ENCODE measurements at regions not wholly inside any gene's neighbourhood (a gene's known extent, or its start where the extent isn't known, plus 50 kb on each side); places are given as distances from the start of the nearest gene placed in this dataset.
"Not testable (repeated sequence)": the region's sequence is repeated elsewhere in the genome, so short reads cannot be mapped to it uniquely, and the experiment has no call there.

DNA sequence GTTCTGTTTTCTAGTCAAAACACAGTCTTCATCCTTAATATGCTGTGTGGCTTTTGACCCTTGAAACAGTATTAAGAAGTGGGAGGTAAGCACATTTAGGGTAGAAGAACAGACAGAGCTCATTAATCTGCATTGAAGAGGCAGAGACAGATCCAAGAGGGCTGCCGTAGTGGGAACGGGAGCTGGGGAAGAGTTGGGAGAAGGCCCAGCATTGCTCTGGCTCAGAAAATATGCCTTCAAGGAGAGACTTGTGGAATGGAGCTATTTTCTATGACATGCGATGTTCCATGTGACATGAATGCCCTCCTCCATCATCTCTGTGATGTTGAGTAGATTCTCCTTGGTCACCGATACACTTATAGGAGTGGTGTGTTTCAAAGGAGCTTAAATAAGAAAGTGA, 273.3 kb upstream of the BOD1L1 start:
- no peak for DNase-seq (ENCODE audit: low spot score)

DNA sequence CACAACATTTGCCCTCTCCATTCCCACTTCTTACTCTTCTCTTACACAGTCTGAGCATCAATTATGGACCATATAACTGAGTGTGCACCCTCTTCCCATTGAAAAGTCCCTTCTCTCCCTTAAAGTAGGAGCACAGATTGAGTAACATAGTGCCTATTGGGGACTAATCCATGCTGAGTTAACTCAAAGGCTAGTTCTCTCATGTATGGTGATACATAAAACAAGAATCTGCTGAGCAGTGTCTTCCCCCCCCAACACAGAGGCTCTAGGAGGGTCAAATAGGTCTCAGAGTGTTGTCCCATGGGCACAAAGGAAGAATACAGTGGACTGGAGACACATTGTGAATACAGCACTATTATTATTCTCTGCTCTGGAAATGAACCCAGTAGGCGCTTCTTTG, 274.6 kb upstream of the BOD1L1 start:
- no peak for DNase-seq (ENCODE audit: low spot score)

DNA sequence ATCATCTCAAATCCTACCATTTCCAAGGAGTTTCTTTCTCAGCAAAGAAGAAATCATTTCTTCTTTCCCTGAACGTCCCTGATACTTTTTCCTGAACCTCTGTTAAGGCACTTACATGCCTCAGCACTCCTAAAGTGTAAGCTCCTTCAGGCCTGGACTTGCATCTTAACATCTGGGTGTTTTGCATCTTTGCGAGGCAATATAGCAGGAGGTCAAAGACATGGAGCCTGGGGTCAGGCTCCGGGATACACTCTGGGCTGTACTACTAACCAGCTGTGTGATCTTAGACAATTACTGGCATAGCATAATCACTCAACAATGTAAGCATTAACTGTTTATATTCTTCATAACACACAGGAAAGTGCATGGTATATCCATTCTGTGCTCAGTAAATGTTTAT, 275.5 kb upstream of the BOD1L1 start:
- no peak for DNase-seq (ENCODE audit: low spot score)

DNA sequence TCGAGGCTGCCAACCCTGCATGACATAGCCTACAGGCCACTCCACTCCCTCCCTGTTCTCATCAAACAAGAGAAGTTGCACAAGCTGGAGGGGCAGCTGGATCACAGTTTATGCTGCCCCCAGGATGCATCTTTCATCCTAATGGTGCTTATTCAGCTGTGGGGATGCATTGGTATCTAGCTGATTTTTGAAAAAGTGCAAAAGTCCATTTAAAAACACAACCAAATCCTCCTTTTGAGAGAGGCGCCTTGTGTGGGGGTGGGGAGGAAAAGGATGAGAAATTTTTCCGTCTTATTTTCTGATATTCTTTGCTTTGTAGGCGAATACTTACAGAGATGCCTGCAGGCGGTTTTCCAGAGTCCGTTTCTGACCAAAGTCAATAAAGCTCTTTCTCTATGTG, 276.4 kb upstream of the BOD1L1 start:
- DNase-seq (ENCODE audit: low spot score): no peak

DNA sequence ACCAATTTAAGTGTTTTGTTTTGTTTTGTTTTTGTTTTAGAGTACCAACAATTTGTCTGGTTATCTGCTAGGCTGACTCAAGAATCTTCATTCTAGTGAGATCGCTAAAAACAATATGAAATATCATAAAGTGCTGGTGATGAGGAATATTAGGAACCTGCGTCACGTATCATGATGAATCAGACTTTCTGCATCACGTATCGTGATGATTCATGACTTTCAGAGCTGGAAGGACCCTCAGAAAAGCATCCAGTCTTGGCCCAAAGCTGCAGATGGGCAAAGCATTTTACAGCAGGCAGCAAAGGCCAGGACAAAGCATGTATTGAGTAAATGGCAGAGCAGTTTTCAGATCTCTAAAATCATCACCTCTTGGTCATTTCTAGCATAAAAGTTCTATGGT, 278.0 kb upstream of the BOD1L1 start:
- no peak for DNase-seq (ENCODE audit: low spot score)

DNA sequence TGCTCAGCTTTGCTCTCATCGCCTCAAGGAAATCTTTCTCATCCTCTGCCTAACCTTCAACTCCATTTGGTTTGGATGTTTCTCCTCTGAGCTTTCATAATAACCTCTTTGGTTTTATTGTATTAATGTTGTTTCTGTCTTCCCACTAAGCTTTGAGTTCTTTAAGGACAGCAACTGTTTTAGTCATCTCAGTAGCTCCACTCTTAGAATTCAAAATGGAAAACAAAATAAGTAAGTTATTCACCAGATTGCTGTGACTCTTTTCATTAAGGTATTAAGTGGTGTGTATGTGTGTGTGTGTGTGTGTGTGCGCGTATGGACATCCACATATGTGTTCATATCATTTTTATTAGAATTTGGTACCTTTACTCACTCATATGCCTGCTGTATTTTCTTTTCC, 279.2 kb upstream of the BOD1L1 start:
- no peak for DNase-seq (ENCODE audit: low spot score)

DNA sequence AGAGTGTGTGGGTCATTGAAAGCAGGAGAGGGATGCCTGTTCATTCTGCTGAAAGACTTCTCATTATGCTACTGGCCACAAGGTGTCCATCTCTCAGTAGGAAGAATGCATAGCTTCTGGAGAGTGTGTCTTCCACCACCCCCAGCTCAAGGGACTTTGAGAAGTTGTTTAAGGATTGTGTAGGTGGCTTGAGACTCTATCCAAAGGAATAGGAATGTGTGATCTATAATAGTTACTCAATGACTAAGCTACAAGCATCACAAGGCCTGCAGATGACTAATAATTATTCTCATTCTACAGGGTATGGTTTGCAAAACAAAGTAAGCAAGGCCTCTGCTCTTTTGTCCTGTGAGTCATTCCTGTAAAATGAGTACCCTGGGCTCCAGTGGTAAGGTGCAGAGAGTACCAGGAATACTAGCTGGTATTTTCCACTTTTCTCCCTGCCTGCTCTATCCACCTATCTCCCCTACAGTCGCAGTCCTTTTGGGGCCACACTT, 279.8 kb upstream of the BOD1L1 start:
- DNase-seq (ENCODE audit: low spot score): no peak

DNA sequence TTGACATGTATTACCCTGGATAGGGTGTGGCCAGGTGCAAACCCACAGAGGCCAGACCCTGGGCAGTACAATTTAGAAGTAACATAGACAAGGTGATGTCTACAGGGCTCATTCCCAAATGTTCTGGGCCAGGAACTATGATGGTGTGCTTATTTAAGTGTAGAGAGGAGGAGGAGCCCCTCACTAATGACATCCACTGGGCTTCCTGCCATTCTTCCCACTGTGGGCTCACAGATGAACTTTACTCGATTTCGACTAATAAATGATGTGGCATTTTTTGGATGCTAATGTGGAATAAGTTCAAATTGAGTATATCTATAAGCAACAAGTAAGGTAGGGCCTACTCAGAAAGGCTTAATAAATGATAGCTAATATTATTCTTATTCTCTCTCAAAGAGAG, 280.9 kb upstream of the BOD1L1 start:
- no peak for DNase-seq (ENCODE audit: low spot score)

DNA sequence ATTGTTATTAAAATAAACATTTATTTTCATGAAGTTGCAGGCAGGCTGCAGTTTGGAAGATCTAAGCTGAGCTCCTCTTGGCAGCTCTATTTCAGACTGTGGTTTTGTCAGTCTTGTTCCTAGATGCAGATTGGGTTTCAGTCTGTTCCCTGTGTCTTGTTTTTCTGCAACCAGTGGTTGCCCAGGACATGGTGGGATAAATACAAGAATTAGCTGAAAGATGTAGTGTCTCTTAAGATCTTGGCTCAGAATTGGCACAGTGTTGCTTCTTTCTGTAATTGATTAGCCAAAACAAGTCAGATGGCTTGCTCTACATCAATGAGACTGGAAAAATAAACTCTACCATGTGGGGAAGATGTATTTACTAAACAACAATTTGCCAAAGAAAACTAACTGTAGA, 283.0 kb upstream of the BOD1L1 start:
- no peak for DNase-seq (ENCODE audit: low spot score)

DNA sequence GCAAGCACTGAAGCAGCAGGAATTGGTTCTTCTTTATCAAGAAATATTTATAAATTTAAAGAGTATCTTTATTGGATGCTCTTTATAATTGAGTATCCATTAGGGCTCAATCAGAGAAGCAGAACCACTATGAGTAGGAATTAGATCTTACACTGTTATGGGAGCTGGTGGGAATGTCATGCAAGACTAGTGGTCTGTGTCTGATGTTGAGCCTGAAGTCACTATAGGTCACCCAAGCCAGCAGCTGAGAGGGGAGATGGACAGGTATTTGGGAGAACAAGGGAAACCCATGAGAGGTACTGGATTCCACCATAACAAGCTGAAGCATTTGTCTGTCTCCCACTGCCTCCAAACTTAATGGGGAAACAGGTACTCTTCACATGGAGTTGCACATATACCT, 283.7 kb upstream of the BOD1L1 start:
- no peak for DNase-seq (ENCODE audit: low spot score)

DNA sequence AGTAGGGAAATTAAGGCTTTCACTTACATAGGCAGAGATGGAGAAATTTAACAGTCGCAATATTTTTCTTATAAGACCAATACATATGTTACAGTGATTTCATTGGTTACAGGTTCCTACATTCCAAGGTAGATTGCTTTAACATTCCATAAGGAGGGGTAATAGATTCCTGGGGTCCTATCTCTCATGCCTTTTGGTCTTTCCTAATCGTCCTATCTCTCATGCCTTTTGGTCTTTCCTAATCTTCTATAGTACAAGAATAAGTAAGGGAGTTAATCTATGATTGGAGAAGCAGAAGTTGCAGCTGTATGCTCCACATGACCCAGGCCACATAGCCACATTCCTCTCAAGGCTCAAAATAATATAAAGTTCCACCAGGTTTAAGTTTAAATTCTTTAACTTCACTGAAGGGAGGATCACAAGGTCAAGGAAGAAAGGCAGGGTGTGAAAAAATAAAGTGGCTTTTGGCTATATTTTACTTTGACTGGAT, 285.0 kb upstream of the BOD1L1 start:
- DNase-seq (ENCODE audit: low spot score): no peak

DNA sequence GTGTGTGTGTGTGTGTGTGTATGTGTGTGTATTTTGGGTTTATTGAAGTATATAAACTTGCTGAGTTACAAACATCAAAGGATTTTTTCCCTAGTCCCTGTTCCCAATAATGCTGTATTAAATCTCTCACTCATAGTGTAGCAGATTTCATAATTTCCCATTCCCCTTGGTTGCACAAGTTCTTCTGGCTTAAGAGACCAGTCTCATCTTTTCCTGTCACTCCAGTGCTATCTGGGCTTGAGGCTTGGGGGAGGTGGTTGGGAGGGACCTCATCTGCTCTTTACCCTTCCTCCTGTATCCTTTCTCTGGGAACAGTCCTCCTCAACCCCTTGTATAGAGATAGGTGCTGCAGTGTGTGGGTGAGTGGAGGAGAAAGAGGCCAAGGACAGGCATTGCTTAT, 285.4 kb upstream of the BOD1L1 start:
- DNase-seq (ENCODE audit: low spot score): no peak

DNA sequence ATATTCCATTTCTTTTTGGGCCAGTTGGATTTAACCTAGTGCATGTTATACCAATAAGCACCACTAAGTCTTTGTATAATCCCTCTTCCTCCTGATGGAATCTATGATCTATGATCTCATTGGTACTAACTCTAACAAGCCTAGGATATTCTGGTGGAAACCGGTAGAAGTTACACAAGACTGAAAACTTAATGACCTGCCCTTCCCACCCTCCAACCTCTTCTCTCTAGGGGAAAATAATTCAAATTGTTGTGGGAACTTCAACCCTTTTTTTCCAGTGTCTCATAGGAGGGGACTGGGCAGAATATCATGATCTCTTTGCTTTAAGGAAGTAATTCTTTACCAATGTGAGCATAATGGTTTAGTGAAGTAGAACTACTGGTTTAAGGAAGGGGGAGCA, 289.5 kb upstream of the BOD1L1 start:
- no peak for DNase-seq (ENCODE audit: low spot score)

DNA sequence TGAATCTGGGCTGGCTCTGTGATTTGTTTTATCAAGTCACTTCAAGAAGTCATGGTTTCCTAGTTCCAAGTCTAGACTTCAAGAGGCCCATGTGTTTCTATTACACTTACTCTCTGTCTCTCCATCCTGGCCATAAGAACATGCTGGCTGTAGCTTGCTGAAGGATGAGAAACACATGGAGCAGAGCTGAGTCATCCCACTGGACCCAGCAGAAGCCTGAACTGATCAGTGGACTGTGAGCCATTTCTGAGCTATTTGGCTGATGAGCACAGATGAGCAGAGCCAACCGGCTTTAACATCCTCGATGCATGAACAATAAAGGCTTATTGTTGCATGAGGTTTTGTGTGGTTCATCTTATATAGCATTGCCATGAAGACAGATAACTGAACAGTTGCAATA, 290.6 kb upstream of the BOD1L1 start:
- DNase-seq (ENCODE audit: low spot score): no peak

DNA sequence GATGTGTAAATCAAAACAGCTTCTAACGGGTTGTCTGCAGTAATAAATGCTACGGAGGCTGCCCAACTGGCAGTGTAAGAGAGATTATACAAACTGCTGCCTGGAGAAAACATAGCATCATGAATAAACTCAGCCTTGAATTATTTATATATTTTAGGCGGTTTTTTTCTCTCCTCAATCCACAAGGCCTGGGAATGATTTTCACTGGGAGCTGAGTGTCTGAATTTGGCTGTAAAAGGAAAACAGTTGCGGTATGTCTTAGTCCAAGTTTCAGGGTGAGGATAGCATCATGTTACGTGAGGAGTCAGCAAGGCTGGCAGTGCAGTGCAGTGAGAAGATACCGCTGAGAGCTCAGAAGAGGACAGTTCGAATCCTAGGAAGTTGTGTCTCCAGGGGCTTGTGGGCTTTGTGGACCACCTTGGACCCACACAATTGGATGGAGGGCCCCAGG, 291.5 kb upstream of the BOD1L1 start:
- DNase-seq (ENCODE audit: low spot score): no peak

DNA sequence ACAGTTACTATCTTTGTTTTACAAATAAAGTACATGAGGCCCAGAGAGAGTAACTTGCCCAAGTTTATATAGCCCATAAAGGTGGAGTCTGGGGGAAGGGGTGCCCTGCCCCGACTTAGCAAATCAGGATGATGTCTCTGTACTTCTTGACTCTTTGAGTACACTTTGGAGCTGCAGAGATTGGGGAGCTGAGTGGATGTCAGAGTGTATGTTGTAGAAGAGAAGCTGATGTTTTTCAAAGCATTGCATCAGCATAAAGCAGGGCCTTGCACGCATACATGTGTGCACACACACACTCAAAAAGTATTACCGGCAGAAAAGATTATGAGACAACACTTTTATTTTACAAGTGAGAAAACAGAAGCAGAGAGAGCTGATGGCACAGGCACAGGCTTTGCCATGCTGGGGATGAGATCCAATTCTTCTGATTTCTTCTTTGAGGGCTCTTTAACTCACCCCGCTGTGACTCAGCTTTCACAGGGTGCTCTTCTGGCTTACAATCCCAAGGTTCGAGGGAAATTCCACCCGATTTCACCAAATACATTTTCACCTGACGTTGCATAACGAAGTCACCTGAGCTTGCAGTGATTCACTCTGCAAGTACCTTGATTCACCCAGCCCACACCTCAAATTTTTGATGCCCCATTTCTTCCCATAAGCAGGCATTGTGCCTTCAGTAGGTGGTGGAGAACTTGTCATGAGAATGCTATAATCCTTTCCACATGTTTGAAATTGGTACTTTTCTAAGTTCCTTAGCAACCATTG, 292.8 kb upstream of the BOD1L1 start:
- no peak for DNase-seq (ENCODE audit: low spot score)

DNA sequence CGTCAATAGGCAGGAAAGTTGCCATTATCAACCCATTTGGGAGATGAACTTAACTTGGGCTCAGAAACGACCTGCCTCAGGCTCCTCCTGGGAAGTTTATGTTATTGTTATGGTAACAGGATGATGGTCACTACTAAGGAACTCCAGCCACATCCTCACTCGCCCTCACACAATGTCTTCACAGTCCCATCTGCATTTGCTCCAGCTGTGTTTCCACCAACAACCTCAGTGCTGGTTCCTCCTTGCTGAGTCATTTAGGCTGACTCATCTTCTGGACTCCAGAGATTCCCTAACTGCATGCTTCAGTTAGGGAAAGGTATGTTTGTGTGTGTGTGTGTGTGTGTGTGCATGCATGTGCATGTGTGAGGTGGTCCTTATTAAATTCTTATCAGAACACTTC, 293.4 kb upstream of the BOD1L1 start:
- DNase-seq (ENCODE audit: low spot score): no peak

DNA sequence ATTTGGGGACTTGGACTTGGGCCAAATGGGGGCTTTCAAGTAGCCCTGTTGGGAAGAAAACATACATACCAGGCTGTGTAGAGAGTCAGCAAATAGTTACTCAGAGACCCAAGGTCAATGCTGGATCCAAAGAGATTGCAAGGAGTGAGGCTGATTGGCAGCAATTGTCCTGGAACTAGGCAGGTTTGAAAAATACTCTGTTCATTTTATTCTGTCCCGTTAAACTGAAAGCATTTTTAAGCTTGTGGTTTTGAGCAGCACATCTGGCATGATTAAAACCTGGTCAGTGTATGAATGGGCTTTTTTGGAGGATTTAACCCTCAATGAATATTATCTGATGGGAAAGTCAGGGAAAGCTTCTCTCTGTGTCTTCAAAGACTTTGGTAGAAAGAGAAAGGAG, 294.3 kb upstream of the BOD1L1 start:
- no peak for DNase-seq (ENCODE audit: low spot score)

DNA sequence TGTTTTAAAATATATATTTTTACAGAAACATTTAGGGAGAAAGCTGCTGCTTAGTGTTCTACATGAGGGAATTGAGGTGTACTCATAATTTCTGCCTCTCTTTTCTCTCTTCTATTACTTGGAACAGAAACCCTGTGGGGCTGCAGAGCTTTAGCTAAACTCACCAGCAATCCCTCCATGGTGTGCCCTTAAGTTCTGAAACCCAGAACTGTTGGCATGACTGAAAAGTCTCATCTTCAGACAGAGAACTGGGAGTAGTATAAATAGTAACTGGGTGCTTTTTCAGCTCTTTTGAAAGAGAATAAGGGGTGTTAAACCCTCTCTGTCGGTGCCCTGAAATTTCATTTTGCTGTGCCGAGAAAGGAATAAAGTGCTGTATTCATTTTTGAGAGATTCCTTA, 294.9 kb upstream of the BOD1L1 start:
- no peak for DNase-seq (ENCODE audit: low spot score)

DNA sequence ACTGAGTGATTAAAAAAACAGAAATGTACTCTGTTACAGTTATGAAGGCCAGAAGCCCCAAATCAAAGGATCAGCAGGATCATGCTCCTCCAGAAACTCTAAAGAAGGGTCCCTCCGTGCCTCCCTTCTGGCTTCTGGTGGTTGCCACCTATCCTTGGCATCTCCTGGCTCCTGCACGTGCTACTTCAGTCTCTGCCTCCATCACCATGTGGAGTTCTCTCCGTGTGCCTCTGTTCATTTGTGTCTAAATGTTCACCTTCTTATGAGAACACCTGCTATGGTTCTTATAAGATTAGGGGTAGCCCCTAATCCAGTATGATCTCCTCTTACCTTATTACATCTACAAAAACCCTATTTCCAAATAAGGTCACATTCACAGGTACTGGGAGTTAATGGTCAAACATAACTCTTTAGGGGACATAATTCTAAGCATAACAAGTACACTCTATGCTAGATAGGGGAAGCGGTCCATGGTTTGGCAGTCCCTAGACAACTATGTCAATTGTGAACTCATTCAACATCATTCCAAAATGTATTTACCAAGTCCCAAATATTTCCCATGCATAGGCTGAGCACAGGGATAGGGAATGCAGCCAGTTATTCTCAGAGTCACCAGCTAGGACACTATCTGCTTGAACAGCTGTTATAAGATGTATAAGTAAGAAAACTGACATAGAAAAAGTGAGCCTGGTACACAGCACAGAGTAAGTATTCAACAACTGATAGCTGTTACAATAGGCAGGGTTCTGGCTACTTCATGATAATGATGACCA, 295.5 kb upstream of the BOD1L1 start:
- DNase-seq (ENCODE audit: low spot score): no peak

DNA sequence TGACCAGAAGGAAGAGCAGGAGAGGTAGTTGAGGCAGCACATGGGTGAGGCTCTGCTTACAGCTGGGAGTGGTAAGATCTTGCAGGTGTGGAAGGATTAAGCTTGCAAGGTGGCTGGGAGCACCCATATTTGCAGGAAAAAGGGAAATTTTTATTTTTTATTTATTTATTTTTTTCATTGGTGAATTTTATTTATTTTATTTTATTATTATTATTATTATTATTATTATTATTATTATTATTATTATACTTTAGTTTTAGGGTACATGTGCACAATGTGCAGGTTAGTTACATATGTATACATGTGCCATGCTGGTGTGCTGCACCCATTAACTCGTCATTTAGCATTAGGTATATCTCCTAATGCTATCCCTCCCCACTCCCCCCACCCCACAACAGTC, 297.4 kb upstream of the BOD1L1 start:
- DNase-seq (ENCODE audit: low spot score): not testable (repeated sequence)

DNA sequence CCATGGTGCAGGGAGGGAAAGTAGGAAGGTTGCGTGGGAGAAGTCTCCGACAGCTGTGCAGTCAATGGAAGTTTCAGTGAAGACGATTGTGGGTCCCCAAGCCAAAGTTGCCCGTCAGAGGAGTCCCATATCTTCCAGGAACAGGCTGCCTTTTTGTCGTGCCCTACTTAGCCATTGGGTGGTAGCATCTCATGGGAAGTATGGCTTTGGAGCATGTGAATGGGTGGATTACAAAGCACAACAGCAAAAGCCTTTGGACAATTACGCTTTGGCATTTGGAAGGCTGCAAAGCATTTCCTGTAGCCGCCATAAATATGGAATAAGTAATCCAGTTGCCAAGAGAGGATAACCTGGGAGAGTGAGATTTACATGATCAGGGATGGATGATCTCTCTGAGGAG, 300.7 kb upstream of the BOD1L1 start:
- no peak for DNase-seq (ENCODE audit: low spot score)

DNA sequence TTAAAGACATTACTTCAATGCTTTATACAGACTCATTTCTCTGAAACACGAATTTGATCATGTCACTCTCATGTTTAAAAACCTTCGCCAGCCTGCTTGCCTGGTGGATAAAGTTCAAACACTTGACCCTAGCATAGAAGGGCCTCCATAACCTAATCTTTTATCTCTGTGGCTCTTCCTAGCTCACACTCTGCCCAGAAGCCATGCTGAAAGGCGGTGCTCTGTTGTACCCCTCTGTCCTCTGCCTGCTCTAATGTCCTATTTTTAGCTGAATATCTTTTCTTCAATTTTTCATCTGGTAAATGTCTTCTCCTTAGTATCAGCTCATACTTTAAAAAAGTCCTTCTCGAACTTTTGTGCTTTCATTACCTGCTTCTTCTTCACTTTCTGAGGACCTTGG, 302.6 kb upstream of the BOD1L1 start:
- DNase-seq (ENCODE audit: low spot score): no peak

Data from hematopoietic multipotent progenitor cell treated with erythropoietin and hydrocortisone succinate and interleukin-3 and kit ligand, for 17 days (in vitro differentiated cells).